GM18907 (cell line): ENCODE measurements at regions not wholly inside any gene's neighbourhood (a gene's known extent, or its start where the extent isn't known, plus 50 kb on each side); places are given as distances from the start of the nearest gene placed in this dataset.
"Not testable (repeated sequence)": the region's sequence is repeated elsewhere in the genome, so short reads cannot be mapped to it uniquely, and the experiment has no call there.

Experiments
- ATAC-seq: cut with Tn5 transposase; IDR thresholded peaks from one replicate; pipeline ENCODE4 v1.9.1; 2021; ENCODE audit warnings: mild to moderate bottlenecking, moderate library complexity; ENCODE audit not compliant: unreplicated experiment

GRCh38 chrX:40418813-40419195, 162.0 kb upstream of the ATP6AP2 start:
- ATAC-seq, result peak; percentile 42

GRCh38 chrX:40418146-40418812, 162.5 kb upstream of the ATP6AP2 start:
- no peak for ATAC-seq

GRCh38 chrX:40415675-40416074, 165.1 kb upstream of the ATP6AP2 start:
- no peak for ATAC-seq

- no peak for ATAC-seq
Measured at GRCh38 chrX:40414335-40414734, 166.4 kb upstream of the ATP6AP2 start.

GRCh38 chrX:40411340-40412111, 169.2 kb upstream of the ATP6AP2 start:
- ATAC-seq, result no peak

- ATAC-seq, result no peak
Measured at GRCh38 chrX:40410859-40411258, 169.9 kb upstream of the ATP6AP2 start.

- peak; percentile 70 for ATAC-seq
Measured at GRCh38 chrX:40406330-40406859, 174.4 kb upstream of the ATP6AP2 start.

- ATAC-seq, result no peak
Measured at GRCh38 chrX:40405399-40405798, 175.4 kb upstream of the ATP6AP2 start.

- no peak for ATAC-seq
Measured at GRCh38 chrX:40403757-40404156, 177.0 kb upstream of the ATP6AP2 start.

GRCh38 chrX:40402831-40403533, 177.8 kb upstream of the ATP6AP2 start:
- ATAC-seq, result no peak

GRCh38 chrX:40395102-40395501, 185.7 kb upstream of the ATP6AP2 start:
- no peak for ATAC-seq

GRCh38 chrX:40394302-40394701, 186.5 kb upstream of the ATP6AP2 start:
- ATAC-seq, result no peak

GRCh38 chrX:40392599-40392998, 188.2 kb upstream of the ATP6AP2 start:
- ATAC-seq, result no peak

GRCh38 chrX:40391662-40392061, 189.1 kb upstream of the ATP6AP2 start:
- no peak for ATAC-seq

GRCh38 chrX:40389555-40389954, 191.2 kb upstream of the ATP6AP2 start:
- no peak for ATAC-seq

- ATAC-seq, result no peak
Measured at GRCh38 chrX:40388441-40388840, 192.3 kb upstream of the ATP6AP2 start.

- not testable (repeated sequence) for ATAC-seq
Measured at GRCh38 chrX:40387869-40388268, 192.9 kb upstream of the ATP6AP2 start.

- ATAC-seq, result not testable (repeated sequence)
Measured at GRCh38 chrX:40387311-40387710, 193.5 kb upstream of the ATP6AP2 start.

- ATAC-seq, result no peak
Measured at GRCh38 chrX:40385682-40386081, 195.1 kb upstream of the ATP6AP2 start.

- no peak for ATAC-seq
Measured at GRCh38 chrX:40385256-40385655, 195.5 kb upstream of the ATP6AP2 start.

GRCh38 chrX:40383969-40384368, 196.8 kb upstream of the ATP6AP2 start:
- no peak for ATAC-seq

GRCh38 chrX:40383360-40383759, 197.4 kb upstream of the ATP6AP2 start:
- ATAC-seq, result no peak
